ENCODE measurements at regions not wholly inside any gene's neighbourhood (a gene's known extent, or its start where the extent isn't known, plus 50 kb on each side); places are given as distances from the start of the nearest gene placed in this dataset.
"Not testable (repeated sequence)": the region's sequence is repeated elsewhere in the genome, so short reads cannot be mapped to it uniquely, and the experiment has no call there.

DNA sequence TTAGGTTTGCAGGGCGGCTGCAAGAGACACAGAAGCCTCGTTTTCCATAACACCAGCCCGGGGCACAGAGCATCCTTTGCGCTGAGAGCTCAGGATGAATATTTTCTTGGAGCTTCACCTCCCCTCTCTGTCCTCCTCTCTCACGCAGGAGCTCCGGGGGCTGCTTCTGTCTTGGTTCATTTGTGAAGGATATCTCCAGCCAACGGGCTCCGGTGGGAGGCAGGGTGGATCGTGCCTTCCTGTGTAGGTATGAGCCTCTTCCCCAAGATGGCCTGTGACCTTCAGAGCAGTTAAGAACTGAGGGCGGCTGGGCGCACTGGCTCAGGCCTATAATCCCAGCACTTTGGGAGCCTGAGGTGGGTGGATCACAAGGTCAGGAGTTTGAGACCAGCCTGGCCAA lies 319.0 kb upstream of the C1orf174 start:
- DNase-seq (ENCODE audit: low spot score): no peak

DNA sequence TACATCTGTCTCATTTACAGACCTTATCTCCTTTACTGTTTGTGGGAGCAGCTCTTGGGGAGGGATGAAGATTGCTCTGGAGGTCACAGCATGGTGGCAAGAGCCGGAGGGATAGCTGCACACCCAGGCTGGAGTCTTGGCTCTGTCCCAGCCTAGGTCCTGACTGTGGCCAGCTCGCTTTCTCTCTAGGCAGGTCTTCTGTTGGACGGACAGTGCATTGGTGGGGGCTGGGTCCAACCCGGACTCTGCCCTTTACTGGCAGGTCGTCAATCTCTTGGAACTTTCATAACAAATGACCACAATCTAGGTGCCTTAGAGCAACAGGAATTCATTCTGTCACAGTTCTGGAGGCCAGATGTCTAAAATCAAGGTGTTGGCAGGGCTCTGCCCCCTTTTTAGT lies 319.8 kb upstream of the C1orf174 start:
- DNase-seq (ENCODE audit: low spot score): no peak

DNA sequence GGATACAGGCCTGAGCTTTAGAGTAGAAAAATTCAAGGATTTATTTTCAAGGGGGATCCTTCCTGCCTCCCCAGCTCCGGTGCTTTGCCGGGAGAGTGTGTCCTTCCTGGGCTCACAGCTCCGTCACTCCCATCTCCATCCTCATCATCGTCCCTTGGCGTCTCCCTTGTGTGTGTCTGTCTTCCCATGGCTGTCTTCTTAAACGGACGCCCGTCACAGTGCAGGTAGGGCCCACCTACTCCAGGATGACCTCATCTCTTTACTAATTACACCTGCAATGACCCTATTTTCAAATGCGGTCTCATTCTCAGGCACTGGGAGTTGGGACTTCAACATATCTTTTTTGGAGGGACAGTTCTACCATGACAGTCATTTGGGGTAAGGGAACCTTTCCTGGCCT lies 320.3 kb upstream of the C1orf174 start:
- DNase-seq (ENCODE audit: low spot score): no peak

DNA sequence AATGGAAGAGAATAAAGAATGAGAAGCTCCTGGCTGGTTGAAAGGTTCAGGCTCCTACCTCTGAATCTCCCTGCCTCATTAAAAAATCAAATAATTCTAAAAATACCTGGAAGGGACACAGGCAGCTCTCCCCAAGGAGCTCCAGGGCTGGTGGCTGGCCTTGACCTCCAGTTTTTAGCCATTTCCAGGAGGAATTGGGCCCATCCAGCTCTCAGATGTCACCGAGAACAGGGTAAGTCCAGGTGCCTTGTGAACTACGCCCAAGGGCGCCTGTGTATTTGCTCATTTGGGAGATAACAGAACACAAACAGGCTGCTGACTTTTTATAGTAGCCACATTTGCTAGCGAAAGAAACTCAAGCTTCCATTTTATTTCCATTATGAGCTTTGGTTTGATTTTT lies 321.0 kb upstream of the C1orf174 start:
- DNase-seq (ENCODE audit: low spot score): no peak

DNA sequence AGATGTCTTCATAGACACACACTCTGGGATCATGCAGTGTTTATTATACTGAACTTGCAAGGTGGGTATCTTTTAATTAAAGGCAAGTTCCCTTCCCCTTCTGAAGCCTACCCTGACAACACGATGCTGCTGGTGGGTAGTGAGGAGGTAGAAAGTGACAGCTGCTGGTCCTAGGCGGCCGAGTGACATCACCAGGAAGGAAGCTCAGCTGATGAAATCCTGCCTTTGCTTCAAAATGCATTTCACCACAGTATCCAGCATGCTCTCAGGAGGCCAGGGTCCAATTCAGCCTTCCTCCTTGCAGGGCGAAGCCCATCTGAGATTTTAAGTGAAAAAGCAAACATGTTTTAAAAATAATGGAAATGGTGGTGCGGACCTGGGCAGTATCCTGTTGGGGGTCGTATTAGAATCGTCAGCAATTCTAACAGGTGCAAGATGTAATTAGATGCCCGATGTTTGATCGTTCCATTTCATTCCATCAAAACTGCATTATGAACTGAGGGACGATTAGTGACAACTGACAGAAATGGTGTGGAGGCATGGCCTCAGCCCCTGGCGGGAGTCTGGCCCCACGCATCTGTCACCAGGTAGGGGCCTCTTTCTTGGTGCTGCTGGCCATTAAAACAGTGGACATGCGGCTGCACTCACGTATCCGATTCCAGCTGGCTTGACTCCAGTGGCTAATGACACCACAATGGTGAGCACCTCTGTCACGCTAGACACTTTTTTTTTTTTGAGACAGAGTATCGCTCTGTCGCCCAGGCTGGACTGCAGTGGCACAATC lies 324.8 kb upstream of the C1orf174 start:
- DNase-seq (ENCODE audit: low spot score): no peak

DNA sequence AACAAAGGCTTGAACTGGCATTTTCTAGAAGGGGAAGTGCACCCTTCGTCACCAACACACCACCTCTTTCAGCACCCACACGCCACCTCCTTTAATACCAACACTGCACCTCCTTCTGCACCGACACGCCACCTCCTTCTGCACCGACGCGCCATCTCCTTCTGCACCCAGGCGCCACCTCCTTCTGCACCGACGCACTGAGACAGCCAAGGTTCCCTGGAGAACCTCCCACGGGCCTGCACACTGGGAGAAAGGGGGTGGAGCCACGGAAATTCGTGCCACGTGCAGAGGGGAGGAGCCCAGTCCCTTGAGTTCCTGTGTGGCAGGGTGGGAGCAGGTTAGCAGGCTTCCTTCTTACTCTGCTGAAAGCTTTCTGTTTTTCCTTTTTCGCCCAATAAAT lies 327.9 kb upstream of the C1orf174 start:
- no peak for DNase-seq (ENCODE audit: low spot score)

DNA sequence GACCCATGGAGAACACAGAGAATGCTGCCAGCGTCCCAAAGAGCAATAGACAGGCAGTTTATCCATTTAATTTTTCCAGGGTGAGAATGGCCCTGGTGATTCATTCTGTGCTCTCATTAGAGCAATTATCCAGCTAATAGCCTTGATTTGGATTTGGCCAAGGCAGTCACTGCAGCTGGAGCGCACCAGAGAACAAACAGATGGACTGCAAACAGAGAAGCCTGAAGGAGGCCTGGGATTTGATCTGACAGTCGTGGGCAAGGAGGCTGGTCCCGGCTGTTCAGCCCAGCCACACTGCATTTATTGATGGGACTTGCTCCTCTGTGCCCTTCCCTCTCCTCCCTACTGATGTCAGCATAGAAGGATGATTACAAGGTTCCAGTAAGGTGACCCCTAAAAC lies 353.9 kb upstream of the C1orf174 start:
- no peak for DNase-seq (ENCODE audit: low spot score)

DNA sequence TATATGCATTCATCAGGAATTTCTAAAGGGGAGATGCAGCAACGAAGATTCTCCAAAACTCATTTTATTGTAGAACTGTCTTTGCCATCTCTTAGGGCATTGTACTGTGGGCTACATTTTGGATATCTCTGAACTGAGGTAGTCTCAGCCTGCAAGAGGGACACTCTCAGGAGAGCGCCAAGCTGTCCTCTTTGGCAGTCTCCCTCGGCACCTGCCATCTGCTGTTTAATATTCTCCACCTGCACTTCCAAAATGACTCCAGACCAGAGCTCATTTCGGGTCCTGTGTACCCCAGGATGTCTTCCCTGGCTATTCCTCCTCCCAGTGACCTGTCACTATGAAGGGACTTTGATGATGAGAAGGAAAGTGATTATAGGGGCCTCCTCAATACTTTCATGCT lies 356.3 kb upstream of the C1orf174 start:
- DNase-seq (ENCODE audit: low spot score): no peak

DNA sequence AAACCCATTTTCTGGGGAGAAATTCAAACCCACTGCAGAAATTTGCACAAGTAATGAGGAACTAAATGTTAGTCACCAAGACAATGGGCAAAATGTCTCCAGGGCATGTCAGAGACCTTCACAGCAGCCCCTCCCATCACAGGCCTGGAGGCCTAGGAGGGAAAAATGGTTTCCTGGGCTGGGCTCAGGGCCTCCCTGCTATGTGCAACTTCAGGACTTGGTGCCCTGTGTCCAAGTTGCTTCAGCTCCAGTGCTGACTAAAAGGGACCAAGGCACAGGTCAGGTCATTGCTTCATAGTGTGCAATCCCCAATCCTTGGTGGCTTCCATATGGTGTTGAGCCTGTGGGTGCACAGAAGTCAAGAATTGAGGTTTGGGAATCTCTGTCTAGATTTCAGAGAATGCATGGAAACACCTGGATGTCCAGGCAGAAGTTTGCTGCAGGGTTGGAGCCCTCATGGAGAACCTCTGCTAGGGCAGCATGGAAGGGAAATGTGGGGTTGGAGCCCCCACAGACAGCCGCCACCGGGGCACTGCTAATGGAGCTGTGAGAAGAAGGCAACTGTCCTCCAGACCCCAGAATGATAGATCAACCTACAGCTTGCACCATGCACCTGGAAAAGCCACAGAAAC lies 358.2 kb upstream of the C1orf174 start:
- DNase-seq (ENCODE audit: low spot score): not testable (repeated sequence)

DNA sequence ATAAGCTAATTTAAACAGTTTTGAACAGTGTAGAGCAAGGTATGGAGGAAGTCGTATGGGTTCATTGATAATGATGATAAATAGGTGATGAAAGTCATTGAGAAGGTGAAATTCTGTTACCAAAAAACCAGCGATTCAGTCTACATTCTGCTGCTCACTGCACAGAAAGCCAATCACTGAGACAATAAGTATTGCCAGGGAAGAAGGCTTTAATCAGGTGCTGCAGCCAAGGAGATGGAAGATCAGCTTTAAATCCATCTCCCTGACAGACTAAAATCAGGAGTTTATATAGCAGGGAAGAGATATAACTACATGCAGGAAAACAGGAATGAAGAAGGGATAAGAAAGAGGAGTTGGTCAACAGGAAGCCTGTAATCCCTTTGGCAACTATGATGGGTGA lies 361.3 kb upstream of the C1orf174 start:
- no peak for DNase-seq (ENCODE audit: low spot score)

DNA sequence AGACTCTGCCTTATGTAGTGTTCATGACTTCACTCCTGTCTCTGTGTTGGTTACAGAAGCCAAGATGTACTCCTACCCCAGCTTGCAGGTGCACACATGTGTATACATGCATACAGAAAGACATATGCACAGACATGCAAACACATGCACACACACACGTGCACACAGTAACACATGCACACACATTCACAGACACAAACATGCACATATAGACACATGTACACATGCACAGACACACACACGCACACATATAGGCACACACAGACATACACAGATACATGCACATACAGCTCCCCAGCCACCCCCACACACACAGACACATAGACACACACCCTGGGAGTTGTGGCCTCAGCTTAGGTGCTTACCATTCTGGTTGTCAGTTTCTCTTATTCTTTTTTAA lies 362.6 kb upstream of the C1orf174 start:
- no peak for DNase-seq (ENCODE audit: low spot score)

DNA sequence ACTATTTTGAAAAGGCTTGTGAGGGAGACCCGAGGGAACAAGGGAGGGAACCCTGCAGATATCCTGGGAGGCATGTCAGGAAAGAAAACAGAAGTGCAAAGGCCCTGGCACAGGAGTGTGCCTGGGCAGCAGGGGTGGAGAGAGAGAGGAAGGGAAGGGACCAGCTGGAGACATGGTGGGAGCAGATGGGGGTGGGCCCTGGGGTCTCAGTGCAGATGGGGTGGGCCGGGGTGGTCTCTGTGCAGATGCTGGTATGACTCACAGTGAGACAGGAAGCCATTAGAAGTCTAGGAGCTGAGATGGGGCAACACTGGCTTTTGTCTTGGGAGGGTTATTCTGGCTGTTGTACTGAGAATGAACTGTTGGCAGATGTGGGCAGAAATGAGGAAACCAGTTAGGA lies 363.6 kb upstream of the C1orf174 start:
- no peak for DNase-seq (ENCODE audit: low spot score)

DNA sequence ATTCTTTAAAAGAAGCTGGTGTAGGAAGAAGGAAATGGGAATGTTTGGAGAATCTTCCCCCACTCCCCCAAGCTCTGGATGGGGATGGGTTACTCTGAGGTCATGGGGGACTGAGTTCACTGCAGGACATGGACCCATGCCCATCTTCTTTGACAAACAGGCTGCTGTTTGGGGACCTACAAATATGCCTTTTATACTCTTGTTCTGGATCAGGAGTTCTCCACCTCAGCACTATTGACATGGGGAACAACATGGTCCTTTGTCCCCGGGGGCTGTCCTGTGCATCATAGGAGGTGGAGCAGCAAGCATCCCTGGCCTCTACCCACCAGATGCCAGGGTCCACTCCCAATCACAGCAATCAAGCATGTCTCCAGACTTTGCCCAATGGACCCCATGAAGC lies 365.8 kb upstream of the C1orf174 start:
- no peak for DNase-seq (ENCODE audit: low spot score)

DNA sequence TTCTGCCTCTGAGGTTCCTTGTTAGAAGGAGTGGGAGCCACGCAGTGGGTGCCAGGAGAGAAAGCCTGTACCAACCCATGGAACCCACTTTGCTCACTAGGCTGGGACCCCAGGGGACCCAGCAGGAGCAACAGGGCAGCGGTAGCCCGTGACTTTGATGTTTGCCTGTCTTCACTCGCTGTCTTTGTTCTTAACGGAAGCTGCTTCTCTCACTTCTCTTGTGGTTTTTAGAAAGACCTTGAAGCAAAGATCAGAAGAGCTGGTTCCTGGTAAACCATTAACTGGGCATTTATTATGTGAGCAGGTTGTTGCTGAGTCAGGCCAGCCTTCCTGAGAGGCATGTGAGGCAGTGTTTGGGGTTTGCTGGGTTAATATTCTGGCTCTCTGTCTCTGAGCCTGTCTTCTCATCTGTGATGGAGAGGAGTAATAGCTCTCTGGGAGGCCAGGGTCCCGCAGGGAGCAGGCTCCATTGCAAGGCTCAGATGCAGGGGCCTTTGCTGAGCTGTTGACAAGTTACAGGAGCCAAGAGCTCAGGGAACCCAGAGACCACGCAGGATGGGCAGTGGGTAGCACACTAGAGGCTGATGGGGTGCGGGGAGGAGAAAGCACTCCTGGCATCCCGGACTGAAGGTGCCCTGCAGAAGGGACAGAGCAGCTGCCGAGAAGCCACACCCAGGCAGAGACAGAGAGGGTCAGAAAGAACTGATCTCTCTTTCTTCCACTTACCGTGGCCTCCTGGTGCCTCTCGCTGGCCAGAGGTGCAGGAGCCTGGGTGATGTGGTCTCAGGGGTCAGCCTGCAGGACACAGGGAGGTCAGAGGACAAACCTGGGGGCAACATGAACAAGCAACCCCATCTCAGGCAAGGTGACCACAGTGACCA lies 367.5 kb upstream of the C1orf174 start:
- DNase-seq (ENCODE audit: low spot score): peak; percentile 88

DNA sequence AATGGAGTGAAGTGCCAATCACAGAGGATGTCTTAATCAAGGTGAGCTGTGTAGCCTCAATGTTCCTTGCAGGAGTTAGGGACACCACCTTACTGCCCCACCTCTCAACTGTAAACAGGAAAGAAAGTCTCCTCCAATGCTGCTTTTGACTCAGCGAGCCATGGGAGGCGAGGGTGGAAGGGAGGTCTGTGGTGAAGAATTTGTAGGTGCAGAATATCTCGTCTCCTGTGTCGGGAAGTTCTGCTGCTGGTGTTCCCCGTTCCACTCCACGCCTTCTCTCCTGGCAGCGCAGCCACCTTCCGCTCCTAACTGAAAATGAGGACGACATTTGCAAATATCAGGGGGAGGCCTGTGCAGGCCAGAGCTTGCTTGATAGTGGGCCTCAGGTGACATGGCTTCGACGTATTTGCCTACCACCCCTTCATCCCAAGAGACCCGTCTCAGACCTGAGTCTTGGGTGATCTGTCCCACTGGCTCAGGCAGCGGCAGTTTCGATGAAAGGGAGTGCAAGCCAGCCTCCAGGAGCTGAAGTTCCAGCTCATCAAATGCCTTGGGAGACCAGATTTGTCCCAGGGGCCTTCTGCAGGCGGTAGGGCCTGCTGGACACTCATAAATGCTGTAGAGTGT lies 368.3 kb upstream of the C1orf174 start:
- no peak for DNase-seq (ENCODE audit: low spot score)

DNA sequence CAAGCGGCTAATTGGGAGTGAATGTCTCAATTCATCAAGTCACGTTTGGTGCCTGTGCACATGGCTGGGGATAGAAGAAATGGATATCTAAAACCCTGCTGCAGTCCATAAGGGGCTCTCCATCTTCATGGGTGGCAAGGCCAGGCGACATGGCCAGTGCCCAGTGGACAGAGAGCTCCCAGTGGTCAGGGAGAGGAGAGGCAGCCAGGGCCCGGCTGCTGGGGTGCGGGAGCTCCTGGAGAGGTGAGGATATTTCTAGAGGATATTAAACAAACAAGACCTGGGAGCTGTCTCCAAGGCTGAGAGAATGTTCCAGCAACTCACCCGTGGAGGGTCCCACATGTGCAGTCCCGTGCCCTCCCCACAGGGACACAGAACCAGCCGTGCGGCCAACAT lies 368.8 kb upstream of the C1orf174 start:
- DNase-seq (ENCODE audit: low spot score): no peak

DNA sequence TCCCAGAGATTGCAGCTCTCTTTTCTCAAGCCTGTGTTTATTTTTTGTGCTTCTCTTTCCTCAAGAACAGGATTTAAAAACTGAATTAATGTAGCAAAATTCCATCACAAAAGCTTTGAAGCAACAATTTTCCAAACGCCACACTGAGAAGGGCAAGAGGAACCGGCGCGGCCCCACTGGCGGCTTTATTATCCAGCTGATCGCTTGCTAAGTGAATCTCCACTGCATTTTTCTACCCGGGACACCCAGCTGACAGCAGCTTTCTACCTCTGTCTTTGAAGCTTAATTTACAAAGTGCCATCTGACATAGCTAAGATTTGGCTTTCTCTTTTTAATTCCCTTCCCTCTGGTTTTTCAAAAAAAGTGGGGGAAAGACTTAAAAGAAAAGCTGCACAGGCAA lies 369.3 kb upstream of the C1orf174 start:
- DNase-seq (ENCODE audit: low spot score): no peak

DNA sequence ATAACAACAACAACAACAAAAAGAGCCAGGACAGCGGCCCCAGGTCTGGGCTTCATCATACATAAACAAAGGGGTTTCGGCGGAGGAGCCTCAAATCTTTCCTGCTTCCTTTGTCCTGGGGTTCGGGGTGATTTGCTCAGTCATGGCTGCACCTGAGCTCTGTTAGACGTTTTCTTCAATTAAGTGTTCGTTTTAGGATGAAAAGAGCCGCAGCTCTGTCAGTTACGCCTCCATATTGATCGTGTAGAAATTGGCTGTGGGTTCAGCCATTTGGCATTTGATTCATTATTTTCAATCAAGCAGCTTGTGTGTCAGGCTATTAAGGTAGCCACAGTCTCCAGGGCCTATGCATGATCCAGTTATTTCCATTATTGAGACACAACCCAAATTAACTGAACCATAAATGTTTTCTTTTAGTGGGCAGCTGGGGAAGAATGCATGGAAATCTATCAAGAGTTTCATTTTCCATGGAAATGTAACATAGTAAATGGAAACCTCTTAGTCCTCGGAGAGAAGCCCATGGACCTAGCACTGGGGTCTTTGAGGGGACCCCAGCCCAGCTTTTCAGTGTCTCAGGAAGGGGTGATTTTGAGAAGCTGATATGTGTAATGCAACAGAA lies 370.0 kb upstream of the C1orf174 start:
- no peak for DNase-seq (ENCODE audit: low spot score)

DNA sequence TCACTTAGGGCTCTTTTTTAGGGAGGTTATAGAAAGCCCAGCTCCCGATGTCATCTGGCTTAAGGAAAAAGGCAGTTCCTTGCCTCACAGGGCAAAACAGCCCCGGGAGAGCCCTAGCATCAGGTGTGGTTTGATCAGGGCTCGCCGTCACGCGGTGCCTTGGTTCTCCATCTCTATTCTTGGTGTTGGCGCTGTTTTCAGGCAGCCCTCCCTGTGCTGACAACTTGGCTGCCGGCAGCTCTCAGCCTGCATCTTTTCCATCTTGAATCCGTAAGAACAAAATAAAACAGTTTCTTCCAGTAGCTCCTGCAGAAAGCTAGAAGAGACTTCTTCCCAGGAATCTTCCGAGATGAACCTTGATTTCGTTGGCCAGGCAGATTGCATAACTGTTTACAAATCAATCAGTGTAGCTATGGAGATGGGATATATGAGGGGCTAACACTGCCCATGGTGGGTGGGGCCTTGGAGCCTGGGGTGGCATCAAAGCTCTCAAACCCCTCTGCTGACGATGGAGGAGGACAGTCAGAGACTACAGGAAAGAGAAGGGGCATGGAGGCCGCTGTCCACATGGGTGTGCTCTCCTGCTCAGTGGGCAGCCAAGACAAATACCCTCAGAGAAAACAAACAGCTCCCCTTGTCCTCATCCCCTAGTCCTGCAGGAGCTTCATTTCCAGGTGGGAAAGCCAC lies 370.7 kb upstream of the C1orf174 start:
- DNase-seq (ENCODE audit: low spot score): no peak

DNA sequence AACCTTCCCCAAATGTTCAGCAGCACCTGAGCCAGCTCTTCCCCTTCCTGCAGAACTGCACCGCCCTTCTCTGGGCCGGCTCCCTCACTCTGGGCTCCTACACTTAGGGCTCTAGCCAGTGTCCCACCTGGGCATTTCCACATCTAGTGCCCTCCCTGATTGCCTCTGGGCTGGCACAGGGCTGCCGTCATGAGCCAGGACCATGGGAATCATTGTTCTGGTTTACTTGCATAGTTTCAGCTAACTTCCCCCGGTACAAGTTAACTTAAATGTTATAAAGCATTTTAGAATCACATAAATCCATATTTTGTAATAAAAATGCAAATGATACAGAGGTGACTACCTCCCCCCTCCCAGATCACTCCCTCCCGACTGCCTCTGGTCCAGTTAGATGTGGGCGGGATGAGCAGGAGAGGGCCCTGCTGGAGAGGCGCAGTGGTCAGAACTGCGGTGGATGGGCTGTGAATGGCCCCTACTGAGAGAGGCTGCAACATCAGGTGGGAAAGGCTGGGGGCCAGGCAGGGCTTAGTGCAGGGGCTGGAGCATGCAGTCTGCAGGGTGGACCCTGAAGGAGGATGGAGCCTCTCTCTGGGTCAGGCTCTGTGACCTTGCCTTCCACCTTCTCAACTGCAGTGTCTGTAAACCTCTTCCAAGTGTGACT lies 371.4 kb upstream of the C1orf174 start:
- DNase-seq (ENCODE audit: low spot score): no peak

DNA sequence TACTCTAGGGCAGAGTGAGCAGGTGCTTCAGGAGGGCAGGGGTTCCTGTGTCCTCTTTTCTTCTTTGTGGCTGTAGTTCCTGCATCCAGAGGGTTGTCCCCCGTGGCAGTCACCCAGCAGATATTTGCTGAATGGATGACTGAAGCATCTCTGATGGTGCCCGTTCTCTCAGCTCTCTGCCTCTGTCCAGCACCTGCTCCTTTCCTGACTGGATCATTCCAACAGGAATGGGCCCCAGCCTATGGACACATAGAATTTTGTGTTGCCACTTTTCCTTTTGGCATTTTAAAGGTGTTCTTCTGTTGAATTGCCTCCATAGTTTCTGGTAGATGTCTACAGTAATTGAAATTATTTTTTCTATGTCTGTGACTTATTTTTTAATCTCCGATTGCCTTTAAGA lies 372.5 kb upstream of the C1orf174 start:
- DNase-seq (ENCODE audit: low spot score): no peak

Measured in kidney tubule cell (primary cell).